GM21360 (cell line): ENCODE measurements at regions not wholly inside any gene's neighbourhood (a gene's known extent, or its start where the extent isn't known, plus 50 kb on each side); places are given as distances from the start of the nearest gene placed in this dataset.

Source experiments
- ATAC-seq: cut with Tn5 transposase; IDR thresholded peaks from one replicate; pipeline ENCODE4 v1.9.1; 2021; ENCODE audit warnings: mild to moderate bottlenecking, moderate library complexity; ENCODE audit not compliant: unreplicated experiment

GRCh38 chr16:86104537-86105048, 205.6 kb downstream of the IRF8 start:
- ATAC-seq = no peak

GRCh38 chr16:86107215-86107825, 208.4 kb downstream of the IRF8 start:
- ATAC-seq = no peak

DNA sequence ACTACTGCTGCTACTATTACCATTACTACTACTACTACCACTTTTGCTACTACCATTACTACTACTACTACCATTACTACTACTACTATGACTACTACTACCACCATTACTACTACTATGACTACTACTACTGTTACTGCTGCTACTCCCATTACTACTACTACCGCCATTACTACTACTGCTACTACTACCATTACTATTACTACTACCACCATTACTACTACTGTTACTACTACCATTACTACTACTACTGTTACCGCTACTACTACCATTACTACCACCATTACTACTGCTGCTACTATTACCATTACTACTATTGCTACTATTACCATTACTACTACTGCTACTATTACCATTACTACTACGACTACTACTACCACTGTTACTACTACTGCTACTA, 209.1 kb downstream of the IRF8 start:
- no peak for ATAC-seq

DNA sequence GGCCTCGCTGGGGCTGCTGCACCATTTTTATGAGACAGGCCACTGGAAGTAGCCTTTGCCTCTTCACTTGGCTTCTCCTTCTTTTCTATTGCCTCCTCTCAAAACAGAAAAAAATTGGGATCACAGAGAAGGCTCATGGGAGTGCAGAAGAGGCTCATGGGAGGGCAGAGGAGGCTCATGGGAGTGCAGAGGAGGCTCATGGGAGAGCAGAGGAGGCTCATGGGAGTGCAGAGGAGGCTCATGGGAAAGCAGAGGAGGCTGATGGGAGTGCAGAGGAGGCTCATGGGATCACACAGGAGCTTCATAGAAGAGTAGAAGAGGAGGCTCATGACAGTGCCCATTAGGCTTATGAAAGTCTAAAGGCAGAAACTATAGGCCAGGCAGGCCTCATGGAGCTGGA, 211.2 kb downstream of the IRF8 start:
- ATAC-seq = no peak

- ATAC-seq = no peak
These were observed 211.8 kb downstream of the IRF8 start for GRCh38 chr16:86110726-86111125.

DNA sequence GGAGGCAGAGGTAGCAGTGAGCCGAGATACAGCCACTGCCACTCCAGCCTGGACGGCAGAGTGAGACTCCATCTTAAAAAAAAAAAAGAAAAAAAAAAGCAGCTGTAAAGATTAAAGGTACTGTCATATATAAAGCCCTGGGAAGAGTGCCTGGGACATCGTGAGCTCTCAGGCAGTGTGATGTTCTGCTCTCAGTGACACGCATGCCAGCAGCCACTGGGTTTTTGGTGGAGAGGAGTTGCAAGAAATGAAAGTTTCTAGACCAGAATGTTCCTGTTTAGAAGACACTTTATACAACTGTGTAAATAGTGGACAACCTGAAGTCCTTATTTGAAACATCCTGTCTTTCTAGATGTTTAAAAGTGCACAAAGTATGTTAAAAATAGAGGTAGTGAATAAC, 213.2 kb downstream of the IRF8 start:
- ATAC-seq = no peak

- ATAC-seq = no peak
These were observed 218.3 kb downstream of the IRF8 start for GRCh38 chr16:86117235-86117634.

- no peak for ATAC-seq
These were observed 218.8 kb downstream of the IRF8 start for GRCh38 chr16:86117756-86118155.

DNA sequence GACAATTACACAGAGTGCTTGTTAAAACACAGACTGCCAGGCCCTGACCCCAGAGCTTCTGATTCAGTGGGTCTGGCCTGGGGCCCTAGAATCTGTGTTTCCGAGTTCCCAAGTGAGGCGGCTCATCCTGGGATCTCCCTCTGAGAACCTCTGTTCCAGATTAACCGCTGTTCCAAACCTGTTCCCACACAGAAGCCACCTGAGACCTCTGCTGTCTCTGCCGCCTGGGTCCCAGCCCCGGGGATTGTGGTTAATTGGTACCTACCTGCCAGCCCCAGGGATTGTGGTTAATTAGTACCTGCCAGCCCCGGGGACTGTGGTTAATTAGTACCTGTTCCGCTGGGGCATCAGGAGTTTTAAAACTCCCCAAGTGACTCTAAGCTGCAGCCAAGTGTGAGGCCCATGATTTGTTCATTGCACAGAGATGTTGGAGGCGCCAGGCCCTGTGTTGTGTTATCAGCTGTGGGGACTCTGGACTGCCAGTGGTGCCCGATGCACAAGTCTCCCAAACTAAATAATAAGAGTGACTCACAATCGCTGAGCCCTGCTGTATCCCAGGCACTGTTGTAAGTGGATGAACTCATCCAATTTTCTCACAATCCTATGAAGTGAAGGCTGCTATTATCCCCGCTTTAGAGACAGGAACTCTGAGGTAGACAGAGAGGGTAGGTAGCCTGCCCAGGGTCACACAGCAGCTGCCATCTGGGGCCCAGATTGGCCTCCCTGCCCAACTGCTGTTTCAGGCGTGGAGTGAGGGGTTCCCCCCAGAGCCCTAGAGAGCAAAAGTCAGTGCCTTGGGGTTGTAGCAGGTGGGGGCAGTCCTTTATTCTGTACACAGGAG, 219.7 kb downstream of the IRF8 start:
- no peak for ATAC-seq

GRCh38 chr16:86120201-86121192, 221.5 kb downstream of the IRF8 start:
- no peak for ATAC-seq

GRCh38 chr16:86121374-86122010, 222.5 kb downstream of the IRF8 start:
- ATAC-seq = no peak

GRCh38 chr16:86122681-86123342, 223.8 kb downstream of the IRF8 start:
- ATAC-seq = no peak

DNA sequence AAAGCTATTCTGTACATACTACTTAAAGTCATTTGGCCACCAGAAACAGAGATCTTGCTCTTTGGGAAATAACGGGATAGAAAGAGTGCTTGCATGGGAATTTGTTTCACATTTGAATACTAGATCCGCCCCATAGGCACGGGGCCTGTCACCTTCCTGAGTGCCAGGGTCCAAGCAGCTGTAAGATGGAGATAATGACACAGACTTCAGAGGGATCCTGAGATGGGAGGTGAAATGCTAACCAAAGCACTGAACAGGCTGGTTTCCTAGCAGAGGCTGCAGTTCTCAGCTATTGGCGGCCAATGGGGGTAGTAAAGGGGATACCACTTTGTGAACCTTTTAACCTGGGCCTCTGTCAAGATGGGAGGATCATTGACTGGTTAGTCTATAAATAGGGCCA, 225.4 kb downstream of the IRF8 start:
- ATAC-seq = no peak

DNA sequence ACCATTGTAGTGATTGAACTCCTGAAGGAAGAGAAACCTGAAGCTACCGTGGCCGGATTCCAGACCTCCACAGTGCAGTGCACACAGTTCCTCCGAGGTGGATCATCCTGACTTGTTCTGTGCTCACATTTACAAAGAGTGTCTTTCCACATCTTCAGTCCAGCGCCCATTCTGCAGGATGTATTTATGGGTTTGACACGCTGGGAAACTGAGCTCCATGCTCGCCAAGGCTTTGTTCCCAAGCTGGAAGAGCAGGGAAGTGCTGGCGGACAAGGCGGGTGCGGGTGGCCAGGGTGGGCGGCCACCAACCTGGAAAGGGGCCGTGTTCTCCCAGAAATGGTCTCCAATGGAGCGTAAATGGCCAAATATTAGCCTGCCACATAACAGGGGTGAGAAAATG, 227.9 kb downstream of the IRF8 start:
- ATAC-seq = no peak

- no peak for ATAC-seq
These were observed 228.4 kb downstream of the IRF8 start for GRCh38 chr16:86127366-86127765.

DNA sequence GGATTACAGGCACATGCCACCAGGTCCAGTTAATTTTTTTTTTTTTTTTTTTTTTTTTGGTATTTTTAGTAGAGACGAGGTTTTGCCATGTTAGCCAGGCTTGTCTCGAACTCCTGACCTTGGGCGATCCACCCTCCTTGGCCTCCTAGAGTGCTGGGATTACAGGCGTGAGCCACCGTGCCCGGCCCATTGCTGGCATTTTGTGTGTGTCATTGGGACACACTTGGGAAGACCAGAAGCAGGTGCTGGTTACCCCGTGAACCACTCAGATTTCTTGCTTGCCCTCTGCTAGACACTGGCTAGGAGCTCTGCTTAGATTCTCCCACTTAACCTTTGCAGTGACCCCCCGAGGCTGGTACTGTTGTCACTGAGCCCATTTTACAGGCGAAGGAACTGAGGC, 229.3 kb downstream of the IRF8 start:
- ATAC-seq = no peak

GRCh38 chr16:86129541-86129940, 230.6 kb downstream of the IRF8 start:
- no peak for ATAC-seq

DNA sequence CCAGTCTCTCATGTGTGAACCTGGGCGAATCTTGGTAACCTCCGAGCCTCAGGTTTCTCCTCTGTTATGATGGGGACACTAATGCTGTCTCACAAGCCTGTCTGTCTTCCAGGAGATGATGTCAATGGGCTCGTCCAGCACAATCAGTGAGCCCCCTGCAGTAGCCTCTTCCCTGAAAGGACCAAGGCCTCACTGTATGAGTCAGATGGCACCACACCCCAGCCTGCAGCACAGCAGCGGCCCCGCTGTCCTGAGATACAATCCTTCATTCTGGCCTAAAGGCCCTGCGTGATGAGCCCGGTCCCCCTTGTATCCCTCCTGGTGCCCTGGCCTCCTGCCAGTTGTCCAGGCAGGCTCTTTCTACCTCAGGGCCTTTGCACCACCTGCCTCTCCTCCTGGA, 234.4 kb downstream of the IRF8 start:
- ATAC-seq = no peak

GRCh38 chr16:86133847-86134375, 234.9 kb downstream of the IRF8 start:
- no peak for ATAC-seq
